ENCODE measurements at regions not wholly inside any gene's neighbourhood (a gene's known extent, or its start where the extent isn't known, plus 50 kb on each side); places are given as distances from the start of the nearest gene placed in this dataset.

- intact Hi-C loops (cut with micrococcal nuclease): no loop called here
- Mint-ChIP-seq H3K36me3 (no peaks in the 10 kb centered on the region), H3K9me3 (no peaks in the 10 kb centered on the region)
These were observed 80.0 kb upstream of the GATA5 start for GRCh38 chr20:62555642-62556420.

GRCh38 chr20:62557462-62557861 lies 81.7 kb upstream of the GATA5 start:
- 73% methylated on average over 14 of the region's 14 CpGs for WGBS (ENCODE audit: insufficient coverage)
- no peak for ATAC-seq
- peaks cover 7 to 16% of the 10 kb centered on the region in 2 donors for H3K27me3 Mint-ChIP-seq (ENCODE audit: low read depth in 2 of 2)
- no peak overlapping the region for H3K4me3 ChIP-seq (ENCODE audit: low read length)
- H3K9me3 ChIP-seq (ENCODE audit: control insufficient read depth, insufficient read depth, low read length): no peaks in the 10 kb centered on the region
- no peaks in the 10 kb centered on the region for H3K36me3 Mint-ChIP-seq
- no peak for TF ChIP-seq CTCF (IDR thresholded peaks at IDR 0.05)
- no peaks in the 10 kb centered on the region for H3K9me3 Mint-ChIP-seq
- no peak overlapping the region for H3K27ac ChIP-seq (ENCODE audit: low read length)
- H3K36me3 ChIP-seq (ENCODE audit: control insufficient read depth, insufficient read depth, low read length): no peaks in the 10 kb centered on the region
- H3K4me1 ChIP-seq (ENCODE audit: control insufficient read depth, insufficient read depth, low read length): peaks cover 15% of the 10 kb centered on the region
- H3K27ac Mint-ChIP-seq: no peak overlapping the region
- H3K27me3 ChIP-seq (ENCODE audit: control insufficient read depth, insufficient read depth, low read length): peaks cover 9% of the 10 kb centered on the region
- no peak overlapping the region for H3K4me3 Mint-ChIP-seq
- no peak for DNase-seq
- H3K4me1 Mint-ChIP-seq: peaks cover 7 to 14% of the 10 kb centered on the region in 2 donors
- intact Hi-C loops (cut with micrococcal nuclease): no loop called here

More at GRCh38 chr20:62555642-62556420, 80.0 kb upstream of the GATA5 start:
- Mint-ChIP-seq H3K4me3 (no peak overlapping the region), H3K27me3 (ENCODE audit: low read depth in 2 of 2) (peaks cover 7 to 16% of the 10 kb centered on the region in 2 donors), H3K27ac (no peak overlapping the region), H3K4me1 (peaks cover under 1 to 14% of the 10 kb centered on the region in 2 donors)
- Histone ChIP-seq H3K4me3 (ENCODE audit: low read length) (no peak overlapping the region), H3K27ac (ENCODE audit: low read length) (no peak overlapping the region), H3K9me3 (ENCODE audit: control insufficient read depth, insufficient read depth, low read length) (no peaks in the 10 kb centered on the region), H3K27me3 (ENCODE audit: control insufficient read depth, insufficient read depth, low read length) (peaks cover 20% of the 10 kb centered on the region), H3K4me1 (ENCODE audit: control insufficient read depth, insufficient read depth, low read length) (peaks cover 13% of the 10 kb centered on the region), H3K36me3 (ENCODE audit: control insufficient read depth, insufficient read depth, low read length) (no peaks in the 10 kb centered on the region)
- no peak for DNase-seq
- 84% methylated on average over 29 of the region's 29 CpGs for WGBS (ENCODE audit: insufficient coverage)
- ATAC-seq: no peak
- TF ChIP-seq CTCF (IDR thresholded peaks at IDR 0.05): no peak

GRCh38 chr20:62557999-62558408 lies 82.2 kb upstream of the GATA5 start:
- Mint-ChIP-seq H3K9me3 (no peaks in the 10 kb centered on the region), H3K4me3 (no peak overlapping the region), H3K36me3 (no peaks in the 10 kb centered on the region), H3K27ac (no peak overlapping the region), H3K4me1 (peaks cover 7 to 14% of the 10 kb centered on the region in 2 donors), H3K27me3 (ENCODE audit: low read depth in 2 of 2) (peaks cover 2 to 12% of the 10 kb centered on the region in 2 donors)
- 93% methylated on average over 14 of the region's 14 CpGs for WGBS (ENCODE audit: insufficient coverage)
- Histone ChIP-seq H3K27me3 (ENCODE audit: control insufficient read depth, insufficient read depth, low read length) (peaks cover 4% of the 10 kb centered on the region), H3K4me3 (ENCODE audit: low read length) (no peak overlapping the region), H3K9me3 (ENCODE audit: control insufficient read depth, insufficient read depth, low read length) (no peaks in the 10 kb centered on the region), H3K4me1 (ENCODE audit: control insufficient read depth, insufficient read depth, low read length) (peaks cover 15% of the 10 kb centered on the region), H3K27ac (ENCODE audit: low read length) (no peak overlapping the region), H3K36me3 (ENCODE audit: control insufficient read depth, insufficient read depth, low read length) (no peaks in the 10 kb centered on the region)
- no peak for TF ChIP-seq CTCF (IDR thresholded peaks at IDR 0.05)
- intact Hi-C loops (cut with micrococcal nuclease): no loop called here
- no peak for DNase-seq
- no peak for ATAC-seq

GRCh38 chr20:62558779-62559178 lies 83.0 kb upstream of the GATA5 start:
- Mint-ChIP-seq H3K9me3 (no peaks in the 10 kb centered on the region), H3K36me3 (no peaks in the 10 kb centered on the region), H3K4me1 (peaks cover 7 to 14% of the 10 kb centered on the region in 2 donors), H3K27me3 (ENCODE audit: low read depth in 2 of 2) (peaks cover 0 to 6% of the 10 kb centered on the region in 2 donors), H3K4me3 (no peak overlapping the region), H3K27ac (no peak overlapping the region)
- H3K36me3 ChIP-seq (ENCODE audit: control insufficient read depth, insufficient read depth, low read length): no peaks in the 10 kb centered on the region
- no peak overlapping the region for H3K27ac ChIP-seq (ENCODE audit: low read length)
- no peak for DNase-seq
- ATAC-seq: no peak
- WGBS (ENCODE audit: insufficient coverage): 89% methylated on average over 17 of the region's 17 CpGs
- no peaks in the 10 kb centered on the region for H3K9me3 ChIP-seq (ENCODE audit: control insufficient read depth, insufficient read depth, low read length)
- peaks cover 2% of the 10 kb centered on the region for H3K27me3 ChIP-seq (ENCODE audit: control insufficient read depth, insufficient read depth, low read length)
- no peak for TF ChIP-seq CTCF (IDR thresholded peaks at IDR 0.05)
- peaks cover 15% of the 10 kb centered on the region for H3K4me1 ChIP-seq (ENCODE audit: control insufficient read depth, insufficient read depth, low read length)
- no peak overlapping the region for H3K4me3 ChIP-seq (ENCODE audit: low read length)
- intact Hi-C loops (cut with micrococcal nuclease): no loop called here

Data from natural killer cell (primary cell).